GM18909 (cell line): ENCODE measurements at regions not wholly inside any gene's neighbourhood (a gene's known extent, or its start where the extent isn't known, plus 50 kb on each side); places are given as distances from the start of the nearest gene placed in this dataset.
"Not testable (repeated sequence)": the region's sequence is repeated elsewhere in the genome, so short reads cannot be mapped to it uniquely, and the experiment has no call there.

Experiments used
- ATAC-seq: cut with Tn5 transposase; IDR thresholded peaks from one replicate; pipeline ENCODE4 v1.9.1; 2021; ENCODE audit warnings: mild to moderate bottlenecking; ENCODE audit not compliant: unreplicated experiment, poor library complexity

DNA sequence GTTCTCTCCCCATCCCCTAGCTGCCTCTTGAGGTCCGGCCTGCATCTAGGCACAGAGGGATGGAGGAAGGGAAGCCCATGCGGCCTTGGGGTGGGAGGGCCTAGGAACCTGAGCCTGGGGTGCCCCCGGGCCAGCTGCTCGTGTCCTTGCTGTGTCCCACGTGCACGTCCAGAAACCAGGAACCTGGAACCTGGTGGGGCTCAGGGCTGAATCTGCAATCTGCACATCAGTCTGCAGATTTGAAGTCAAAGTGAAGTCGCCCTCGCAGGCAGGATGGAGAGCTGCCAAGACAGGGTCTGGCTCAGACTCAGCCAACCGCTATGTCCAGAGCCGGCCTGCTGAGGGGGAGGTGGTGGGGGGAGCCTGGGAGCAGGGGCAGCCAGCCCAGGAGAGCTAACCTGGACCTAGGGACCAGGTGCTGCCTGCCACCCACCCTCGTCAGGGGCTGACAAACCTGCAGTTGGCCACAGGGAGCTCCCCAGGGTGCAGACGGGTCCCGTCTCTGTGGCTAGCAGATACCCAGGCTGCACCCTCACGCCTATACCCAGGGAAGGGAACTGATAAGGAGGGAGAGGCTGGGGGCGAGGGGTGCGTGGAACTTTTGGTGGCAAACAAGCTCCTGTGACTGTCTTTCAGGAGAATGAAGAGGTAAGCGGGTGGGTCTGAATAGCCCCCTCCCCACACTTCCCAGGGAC, 103.5 kb upstream of the SIMC1 start:
- no peak for ATAC-seq

DNA sequence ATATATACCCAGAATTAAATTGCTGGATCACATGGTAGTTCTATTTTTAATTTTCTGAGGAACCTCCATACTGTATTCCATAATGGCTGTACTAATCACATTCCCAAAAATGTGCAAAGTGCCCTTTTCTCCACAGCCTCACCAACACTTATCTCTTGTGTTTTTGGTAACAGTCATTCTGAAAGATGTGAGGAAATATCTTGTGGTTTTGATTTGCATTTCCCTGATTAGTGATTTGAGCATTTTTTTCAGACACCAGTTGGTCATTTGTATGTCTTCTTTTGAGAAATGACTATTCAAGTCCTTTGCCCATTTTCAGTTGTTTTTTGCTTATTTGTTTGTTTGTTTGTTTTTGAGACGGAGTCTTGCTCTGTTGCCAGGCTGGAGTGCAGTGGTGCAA, 98.1 kb upstream of the SIMC1 start:
- not testable (repeated sequence) for ATAC-seq

GRCh38 chr5:176144508-176144907, 93.7 kb upstream of the SIMC1 start:
- no peak for ATAC-seq

- not testable (repeated sequence) for ATAC-seq
These were observed 88.3 kb upstream of the SIMC1 start for GRCh38 chr5:176149948-176150347.

GRCh38 chr5:176151281-176151680, 86.9 kb upstream of the SIMC1 start:
- ATAC-seq = no peak

DNA sequence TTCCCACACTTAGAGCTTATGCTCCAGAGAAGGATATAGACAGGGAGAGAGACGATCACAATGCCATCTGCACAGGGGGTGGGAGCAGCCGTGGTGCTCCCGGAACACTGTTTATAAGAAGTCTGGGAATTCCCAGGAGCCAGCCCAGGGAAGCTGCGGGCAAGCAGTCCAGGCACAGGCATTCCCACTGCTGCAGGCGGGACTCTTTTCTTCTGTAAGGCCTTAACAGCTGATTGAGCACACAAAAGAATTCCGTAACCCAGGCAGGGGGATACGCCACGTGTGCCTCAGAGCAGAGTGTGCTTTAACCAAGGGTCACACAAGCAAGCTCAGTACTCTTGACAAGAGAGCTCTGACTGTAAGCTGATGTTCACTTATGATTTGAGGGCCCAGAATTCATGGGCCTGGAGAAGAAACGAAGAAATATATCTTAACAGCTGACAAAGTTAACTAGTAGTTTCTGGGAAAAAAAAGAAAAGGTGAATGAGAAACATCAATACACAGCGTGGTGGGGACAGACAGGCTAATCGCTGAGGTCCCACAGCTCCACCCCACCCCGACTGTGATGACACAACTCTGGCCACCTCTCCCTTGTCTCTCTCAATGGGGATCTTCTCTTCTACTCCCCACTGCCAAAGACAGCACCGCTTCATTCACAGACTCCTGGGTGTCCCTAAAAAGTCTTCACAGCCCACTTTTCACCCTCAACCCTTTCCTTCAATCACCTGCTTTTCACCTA, 85.9 kb upstream of the SIMC1 start:
- ATAC-seq = no peak

- ATAC-seq = no peak
These were observed 85.3 kb upstream of the SIMC1 start for GRCh38 chr5:176152930-176153311.

DNA sequence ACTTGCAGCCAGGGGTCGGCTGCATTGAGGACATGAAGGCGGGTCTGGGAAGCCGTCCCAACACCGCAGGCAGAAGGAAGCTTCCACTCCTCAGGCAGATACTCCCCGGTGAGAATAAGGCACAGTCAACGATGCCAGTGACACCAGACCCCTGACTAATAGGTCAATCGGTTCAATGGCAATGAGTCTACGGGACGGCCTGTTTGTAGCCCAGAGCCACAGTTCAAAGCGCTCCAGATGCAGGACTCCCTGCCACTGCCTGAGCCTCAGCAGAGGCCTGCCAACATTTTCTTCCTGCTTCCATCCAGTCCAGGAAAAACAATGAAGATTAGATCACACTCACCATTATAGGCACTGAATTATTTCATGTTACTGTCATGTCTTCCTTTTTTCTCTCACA, 84.5 kb upstream of the SIMC1 start:
- ATAC-seq = no peak

GRCh38 chr5:176154821-176155220, 83.4 kb upstream of the SIMC1 start:
- no peak for ATAC-seq

DNA sequence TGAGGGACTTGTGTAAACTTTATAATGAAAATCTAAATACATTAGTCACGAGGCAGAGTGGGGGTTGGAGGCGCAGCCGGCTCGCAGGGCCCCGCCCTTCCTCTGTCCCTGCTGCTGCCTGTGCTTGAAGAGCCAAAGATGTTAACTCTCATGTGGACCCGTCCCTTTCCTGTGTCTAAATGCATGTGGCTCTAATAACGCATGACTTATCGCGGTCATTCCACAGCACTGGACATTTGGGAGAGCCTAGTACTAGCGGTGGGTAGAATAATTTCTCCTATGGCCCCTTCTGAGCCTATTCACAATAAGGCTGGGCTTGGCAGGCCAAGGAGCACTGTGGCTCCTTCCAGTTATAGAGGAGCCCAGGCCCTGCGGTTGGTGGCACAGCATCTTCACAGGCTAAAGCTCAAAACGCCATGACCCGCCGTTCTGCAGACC, 82.3 kb upstream of the SIMC1 start:
- ATAC-seq = no peak

GRCh38 chr5:176157656-176158055, 80.6 kb upstream of the SIMC1 start:
- no peak for ATAC-seq

- ATAC-seq = no peak
These were observed 76.8 kb upstream of the SIMC1 start for GRCh38 chr5:176161431-176161830.

- no peak for ATAC-seq
These were observed 76.0 kb upstream of the SIMC1 start for GRCh38 chr5:176162198-176162597.

- no peak for ATAC-seq
These were observed 75.3 kb upstream of the SIMC1 start for GRCh38 chr5:176162888-176163287.

DNA sequence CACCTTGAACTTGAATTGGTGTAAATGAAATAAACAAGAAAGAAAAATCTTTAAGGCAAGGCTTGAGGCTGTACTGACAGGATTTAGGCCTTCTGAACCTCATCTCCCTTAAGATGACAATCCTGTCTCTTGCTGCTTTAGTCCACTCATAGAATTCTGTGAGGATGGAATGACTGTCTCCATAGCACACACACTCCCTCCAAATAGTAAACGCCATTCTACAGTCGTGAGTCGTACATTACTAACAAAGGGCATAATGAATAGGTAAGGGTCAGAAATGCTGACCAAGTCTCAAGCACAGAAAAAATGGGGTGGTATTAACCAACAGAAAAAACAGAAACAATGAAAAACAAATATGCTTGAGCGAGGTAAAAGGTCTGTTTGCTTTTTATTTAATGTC, 71.8 kb upstream of the SIMC1 start:
- no peak for ATAC-seq

DNA sequence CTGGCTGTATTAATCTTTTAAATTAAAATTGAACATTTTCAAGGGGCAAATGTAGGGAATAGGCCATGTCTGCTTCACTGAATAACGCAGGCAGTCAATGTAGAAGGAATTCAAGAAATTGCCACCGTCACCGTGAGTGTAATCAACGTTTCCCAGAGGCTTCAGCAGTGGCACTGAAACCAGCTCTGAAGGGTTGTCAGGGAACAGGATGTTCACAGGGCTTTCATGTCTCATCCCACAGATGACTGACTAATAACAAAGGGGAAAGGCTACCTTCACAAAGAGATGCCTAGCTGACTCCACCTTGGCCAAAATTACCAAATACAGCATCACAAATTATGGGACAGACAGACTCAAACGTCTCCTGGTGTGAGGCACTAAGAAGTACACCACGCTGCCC, 70.4 kb upstream of the SIMC1 start:
- ATAC-seq = no peak

DNA sequence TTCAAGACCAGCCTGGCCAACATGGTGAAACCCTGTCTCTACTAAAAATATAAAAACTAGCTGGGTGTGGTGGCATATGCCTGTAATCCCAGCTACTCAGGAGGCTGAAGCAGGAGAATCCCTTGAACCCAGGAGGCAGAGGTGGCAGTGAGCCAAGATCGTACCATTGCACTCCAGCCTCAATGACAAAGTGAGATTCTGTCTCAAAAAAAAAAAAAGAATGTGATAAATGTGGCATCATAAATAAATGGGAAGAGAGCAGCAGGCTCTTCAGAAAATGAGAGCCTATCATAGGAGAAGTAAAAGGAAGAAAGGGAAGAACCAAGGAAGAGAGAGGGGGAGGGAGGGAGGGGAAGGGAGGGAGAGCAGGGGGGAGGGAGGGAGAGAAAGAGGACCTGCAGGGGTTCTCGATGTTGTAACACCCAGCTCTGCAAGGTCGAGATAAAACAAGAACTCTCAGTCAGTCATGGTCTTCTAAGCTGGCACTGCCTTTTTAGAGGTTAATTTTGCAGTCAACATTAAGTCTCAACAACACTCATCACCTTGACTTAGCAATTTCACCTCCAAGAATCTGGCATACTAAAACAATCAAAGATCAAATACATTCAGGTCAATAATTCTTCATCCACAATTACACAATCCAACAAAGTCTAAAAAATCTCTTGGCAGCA, 68.7 kb upstream of the SIMC1 start:
- ATAC-seq = no peak

DNA sequence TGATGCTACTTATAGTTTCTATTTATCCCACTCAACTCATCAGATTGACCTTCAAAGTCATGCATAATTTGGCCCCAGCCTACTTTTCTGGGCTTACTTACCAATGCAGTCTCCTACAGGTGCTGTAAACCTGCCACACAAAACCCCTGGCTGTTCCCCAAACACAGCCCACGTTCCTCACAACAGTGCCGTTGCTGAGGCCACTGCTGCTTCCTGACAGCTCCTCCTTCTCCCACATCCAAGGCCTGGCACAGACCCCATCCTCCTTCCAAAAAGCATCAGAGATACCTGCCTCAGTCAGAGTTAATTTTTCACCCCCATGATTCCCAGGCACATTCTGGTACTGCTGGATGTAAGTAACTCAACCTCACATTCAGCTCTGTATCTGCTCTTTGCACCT, 68.1 kb upstream of the SIMC1 start:
- no peak for ATAC-seq

GRCh38 chr5:176171171-176171760, 67.0 kb upstream of the SIMC1 start:
- no peak for ATAC-seq

- no peak for ATAC-seq
These were observed 66.0 kb upstream of the SIMC1 start for GRCh38 chr5:176172246-176172645.

DNA sequence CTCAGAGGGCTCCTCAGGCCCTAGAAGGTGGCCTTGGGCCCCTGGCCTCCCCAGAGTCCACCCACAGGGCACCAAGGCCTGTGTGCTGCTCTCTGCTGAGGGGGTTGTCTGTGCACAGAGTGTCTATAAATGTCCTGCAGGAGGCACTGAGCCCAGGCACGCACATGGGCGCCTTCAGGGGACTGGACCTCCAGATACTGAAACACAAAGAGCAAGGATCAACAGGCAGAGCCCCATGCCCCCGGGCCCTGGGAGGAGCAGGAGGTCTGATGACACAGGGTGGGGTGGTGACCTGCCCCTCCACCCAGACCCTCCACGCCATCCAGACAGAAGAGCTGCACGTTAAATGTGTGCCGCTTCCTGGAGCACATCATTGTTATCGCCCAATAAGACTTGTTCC, 64.6 kb upstream of the SIMC1 start:
- ATAC-seq = no peak
